Cardiac septum (tissue), 1 donor: ENCODE measurements at regions not wholly inside any gene's neighbourhood (a gene's known extent, or its start where the extent isn't known, plus 50 kb on each side); places are given as distances from the start of the nearest gene placed in this dataset.
"Not testable (repeated sequence)": the region's sequence is repeated elsewhere in the genome, so short reads cannot be mapped to it uniquely, and the experiment has no call there.

Experiments
- DNase-seq: peaks from one replicate; pipeline ENCODE4 v3.0.0-alpha.2; 2020; ENCODE audit warnings: low spot score
- intact Hi-C: fragments of 100-400 bp; cut with DNase I; formaldehyde crosslinking; loops from one replicate; pipeline ENCODE4 v1.14.0; 2022
- donor health status: DM: no; HTN: no; CAD: no.

DNA sequence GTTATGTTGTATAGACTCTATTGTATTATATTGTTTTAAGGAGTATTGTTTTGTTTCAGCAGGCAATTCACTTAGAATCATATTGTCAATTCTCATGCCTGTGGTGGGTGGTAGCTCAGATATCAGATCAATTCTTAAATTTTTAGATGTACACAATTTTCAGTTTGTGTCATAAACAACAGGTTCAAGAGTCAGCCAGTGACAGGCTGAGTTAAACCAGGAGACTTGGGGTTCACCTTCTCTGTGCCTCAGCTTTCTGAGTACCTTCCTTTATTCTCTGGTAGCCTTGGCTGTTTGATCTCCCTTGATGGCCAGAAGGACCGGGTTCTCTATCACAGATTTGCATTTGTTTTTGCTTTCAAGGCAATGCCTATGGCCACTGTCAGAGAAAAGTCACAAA, 199.9 kb upstream of the KCNMB2 start:
- DNase-seq: no peak
- intact Hi-C loops: no loop called here

DNA sequence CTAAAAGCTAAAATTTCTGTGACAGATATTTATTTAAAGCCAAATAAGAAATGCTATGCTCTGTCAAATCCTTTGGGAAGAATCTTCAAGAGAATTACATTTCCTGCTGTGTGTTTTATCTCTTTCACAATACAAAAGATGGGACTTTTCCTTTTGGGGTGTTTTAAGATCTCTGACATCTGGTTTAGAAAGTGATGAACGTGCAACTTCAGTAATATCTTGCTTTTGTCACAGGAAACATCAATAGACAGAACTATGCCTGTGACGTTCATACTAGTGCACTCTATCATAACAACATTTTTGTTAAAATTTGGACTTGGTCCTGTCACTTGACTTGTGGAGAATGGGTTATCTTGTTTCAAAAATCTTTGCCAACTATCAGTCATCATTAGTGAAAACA, 195.7 kb upstream of the KCNMB2 start:
- DNase-seq: no peak
- intact Hi-C loops: no loop called here

DNA sequence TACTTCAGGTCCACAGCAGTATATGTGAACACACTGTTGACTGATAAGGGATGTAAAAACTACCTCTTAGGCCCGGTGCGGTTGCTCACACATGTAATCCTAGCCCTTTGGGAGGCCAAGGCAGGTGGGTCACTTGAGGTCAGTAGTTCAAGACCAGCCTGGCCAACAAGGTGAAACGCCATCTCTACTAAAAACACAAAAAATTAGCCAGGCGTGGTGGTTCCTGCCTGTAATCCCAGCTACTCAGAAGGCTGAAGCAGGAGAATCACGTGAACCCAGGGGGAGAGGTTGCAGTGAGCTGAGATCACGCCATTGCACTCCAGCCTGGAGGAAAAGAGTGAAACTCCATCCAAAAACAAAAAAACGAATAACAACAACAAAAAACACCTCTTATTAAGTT, 194.6 kb upstream of the KCNMB2 start:
- intact Hi-C loops: no loop called here
- no peak for DNase-seq

DNA sequence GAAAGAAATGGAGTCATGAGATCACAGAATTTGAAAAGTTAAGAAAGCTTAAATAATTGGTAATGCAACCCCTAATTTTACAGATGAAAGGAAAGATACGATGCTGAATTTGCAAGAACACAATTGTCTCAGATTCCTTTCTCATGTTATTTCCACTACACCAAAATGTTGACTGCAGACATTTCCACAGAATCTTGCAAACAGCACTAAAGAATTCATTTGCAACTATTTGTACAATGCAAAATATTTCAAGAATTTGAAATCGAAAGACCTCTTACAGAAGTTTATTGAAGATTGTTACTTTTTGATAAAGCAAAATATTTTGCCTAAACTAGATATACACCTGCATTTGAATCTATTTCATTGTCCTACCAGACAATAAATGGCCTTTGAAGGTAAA, 194.1 kb upstream of the KCNMB2 start:
- DNase-seq: no peak
- intact Hi-C loops: no loop called here

DNA sequence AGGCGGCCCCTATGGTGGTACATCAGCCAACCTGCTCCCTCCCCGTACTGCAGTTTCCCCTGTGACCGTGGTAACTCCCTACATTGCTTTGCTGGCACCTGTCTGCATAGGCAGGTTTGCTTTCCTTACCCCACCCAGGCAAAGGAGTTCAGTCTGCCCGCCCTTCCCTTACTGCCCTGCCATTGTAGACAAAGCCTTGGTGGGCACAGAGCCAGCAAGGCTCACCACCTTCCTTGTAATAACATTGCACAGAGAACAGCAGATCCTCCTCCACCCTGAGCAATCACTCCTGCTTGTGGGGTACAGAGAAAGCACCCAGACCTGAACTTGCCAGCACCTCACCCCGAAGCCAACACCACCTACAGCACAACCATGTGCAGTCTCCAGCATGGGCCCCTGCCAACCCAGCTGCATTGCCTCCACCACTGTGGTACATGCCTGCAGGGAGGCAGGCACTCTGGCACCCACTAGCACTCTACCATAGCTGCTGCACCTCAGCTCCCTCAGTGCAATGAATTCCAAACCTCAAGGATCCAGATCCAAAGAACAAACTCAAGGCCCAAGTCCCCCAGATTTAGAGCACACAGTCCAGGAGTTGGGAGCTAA, 192.7 kb upstream of the KCNMB2 start:
- DNase-seq: no peak
- intact Hi-C loops: no loop called here

DNA sequence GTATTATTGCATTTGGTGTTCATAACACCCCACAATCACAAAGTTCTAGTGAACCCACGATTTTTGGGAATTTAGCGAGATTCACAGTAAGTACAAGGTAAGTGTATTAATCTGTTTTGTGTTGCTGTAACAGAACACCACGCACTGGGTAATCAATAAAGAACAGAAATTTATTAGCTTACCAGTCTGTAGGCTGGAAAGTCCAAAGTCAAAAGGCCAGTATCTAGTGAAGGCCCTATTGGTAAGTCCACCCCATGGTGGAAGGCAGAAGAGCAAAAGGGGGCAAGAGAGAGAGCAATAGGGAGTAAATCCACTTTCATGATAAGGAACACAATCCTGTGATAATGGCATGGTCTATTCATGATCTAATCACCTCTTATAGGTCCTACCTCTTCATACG, 190.3 kb upstream of the KCNMB2 start:
- DNase-seq: no peak
- intact Hi-C loops: no loop called here

DNA sequence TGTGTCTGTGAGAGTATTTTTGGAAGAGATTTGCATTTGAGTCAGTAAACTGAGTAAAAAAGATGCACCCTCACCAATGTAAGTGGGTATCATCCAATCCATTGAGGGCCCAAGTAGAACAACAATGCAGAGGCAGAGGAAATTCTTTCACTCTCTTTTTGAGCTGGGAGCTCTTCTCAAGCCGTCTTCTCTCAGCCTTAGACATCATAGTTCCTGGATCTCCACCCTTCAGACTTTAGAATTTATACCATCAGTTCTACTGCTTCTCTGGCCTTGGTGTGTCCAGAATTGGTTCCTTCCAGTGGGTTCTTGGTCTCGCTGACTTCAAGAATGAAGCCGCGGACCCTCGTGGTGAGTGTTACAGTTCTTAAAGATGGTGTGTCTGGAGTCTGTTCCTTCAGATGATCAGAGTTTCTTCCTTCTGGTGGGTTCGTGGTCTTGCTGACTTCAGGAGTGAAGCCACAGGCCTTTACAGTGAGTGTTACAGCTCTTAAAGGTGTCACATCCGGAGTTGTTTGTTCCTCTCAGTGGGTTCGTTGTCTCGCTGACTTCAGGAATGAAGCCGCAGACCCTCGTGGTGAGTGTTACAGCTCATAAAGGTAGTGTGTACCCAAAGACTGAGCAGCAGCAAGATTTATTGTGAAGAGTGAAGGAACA, 187.5 kb upstream of the KCNMB2 start:
- intact Hi-C loops, DNase-seq: not testable (repeated sequence)

DNA sequence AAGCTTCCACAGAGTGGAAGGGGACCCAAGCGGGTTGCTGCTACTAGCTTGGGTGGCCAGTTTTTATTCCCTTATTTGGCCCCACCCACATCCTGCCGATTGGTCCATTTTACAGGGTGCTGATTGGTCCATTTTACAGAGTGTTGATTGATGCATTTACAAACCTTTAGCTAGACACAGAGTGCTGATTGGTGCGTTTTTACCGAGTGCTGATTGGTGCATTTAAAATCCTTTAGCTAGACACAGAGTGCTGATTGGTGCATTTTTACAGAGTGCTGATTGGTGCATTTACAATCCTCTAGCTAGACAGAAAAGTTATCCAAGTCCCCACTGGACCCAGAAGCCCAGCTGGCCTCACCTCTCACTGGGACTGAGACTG, 187.0 kb upstream of the KCNMB2 start:
- DNase-seq, intact Hi-C loops: not testable (repeated sequence)

DNA sequence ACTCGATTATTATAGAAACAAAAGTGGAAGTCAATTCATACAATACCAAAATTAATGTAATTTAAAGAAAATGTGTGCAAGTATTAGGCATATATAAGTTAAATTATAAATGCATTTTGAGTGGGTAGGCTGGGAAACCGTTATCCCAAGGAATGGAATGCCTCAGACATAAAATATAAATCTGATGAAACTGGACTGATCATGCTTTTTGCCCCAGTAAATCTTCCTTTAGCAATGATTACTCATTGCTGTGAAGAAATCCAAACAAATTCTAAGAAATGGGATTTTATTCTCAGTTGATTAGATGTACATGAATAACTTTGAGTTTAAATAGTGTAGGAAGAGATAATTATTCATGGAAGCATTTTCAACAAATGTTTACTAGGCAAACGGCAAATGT, 185.5 kb upstream of the KCNMB2 start:
- intact Hi-C loops: no loop called here
- DNase-seq: no peak

DNA sequence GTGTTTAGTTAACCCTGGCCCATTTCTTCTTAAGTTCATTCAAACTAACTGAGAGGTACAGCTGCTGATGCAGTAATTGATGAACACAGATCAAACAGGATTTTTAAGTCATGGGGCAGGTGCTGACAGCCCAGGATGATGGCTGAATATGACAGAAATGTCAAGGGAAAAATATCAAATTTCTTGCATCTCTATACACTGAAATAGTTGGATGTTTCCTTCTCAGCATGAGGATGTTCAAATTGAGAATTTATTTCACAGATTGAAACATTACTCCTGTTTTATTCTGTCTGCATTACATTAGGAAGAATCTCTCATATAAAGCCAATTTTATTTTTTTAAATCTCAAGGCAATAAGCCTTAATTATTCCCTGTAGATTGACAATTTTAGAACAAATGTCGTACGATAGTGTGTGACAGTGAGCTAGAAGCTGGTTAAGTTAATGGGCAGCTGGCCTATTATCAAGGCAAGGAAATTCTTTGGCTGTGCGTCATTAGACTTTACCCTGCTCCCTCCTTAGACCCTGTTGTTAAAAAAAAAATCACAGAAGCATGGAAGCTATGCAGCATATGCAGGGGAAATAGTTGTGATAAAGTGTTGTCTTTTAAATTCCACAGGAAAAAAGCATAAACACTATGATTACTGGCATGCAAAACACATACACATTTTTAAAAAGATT, 183.8 kb upstream of the KCNMB2 start:
- intact Hi-C loops: no loop called here
- no peak for DNase-seq

DNA sequence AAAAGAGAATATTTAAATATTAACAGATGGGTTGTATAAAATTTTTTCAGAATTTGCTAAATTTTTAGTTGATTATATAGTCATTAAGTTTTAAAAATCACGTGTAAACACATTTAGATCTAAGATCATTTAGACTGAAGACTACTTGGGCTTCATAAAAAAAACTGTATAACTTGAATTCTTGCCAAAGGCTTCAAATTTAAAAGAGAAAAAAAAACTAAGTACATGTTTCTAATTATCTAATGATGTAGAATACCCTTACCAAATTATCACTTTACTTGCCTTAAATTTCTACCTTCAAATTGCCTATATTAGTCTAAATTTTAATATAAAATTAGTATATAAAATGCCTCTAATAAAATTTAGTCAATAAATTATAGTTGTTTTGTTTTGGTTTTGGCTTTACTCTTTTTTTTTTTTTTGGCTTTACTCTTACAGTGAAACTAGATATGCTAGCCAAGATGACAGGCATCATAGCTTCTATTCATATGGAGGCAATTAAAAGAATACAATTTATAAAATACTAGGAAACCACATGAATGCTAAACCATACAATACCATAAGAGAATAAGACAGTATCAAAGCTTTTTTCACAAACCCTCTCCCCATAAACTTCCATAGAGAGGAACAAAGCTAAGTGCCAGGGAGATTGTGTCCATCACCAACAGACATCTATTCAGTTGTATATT, 183.1 kb upstream of the KCNMB2 start:
- no peak for DNase-seq

DNA sequence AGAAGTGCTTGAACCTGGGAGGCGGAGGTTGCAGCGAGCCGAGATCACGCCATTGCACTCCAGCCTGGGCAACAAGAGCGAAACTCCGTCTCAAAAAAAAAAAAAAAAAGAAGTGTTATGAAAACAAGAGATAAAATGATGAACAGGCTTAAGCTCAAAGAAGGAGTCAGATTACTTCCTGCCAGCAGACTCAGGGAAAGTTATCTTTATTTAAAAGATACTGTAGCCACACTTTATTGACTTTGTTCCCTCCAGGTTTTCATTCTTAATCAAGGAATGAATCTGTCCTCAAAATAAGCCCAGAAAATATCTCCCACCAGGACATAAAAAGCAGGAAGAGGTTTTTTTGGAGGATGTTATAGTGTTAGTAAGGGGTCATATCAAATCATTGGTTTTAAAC, 176.5 kb upstream of the KCNMB2 start:
- no peak for DNase-seq
- intact Hi-C loops: no loop called here

More for the DNA sequence above, 183.1 kb upstream of the KCNMB2 start:
- intact Hi-C loops: no loop called here

DNA sequence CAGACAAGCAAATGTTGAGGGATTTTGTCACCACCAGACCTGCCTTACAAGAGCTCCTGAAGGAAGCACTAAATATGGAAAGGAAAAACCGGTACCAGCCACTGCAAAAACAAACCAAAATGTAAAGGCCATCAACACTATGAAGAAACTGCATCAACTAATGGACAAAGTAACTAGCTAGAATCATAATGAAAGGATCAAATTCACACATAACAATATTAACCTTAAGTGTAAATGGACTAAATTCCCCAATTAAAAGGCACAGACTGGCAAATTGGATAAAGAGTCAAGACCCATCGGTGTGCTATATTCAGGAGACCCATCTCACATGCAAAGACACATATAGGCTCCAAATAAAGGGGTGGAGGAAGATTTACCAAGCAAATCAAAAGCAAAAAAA, 173.2 kb upstream of the KCNMB2 start:
- intact Hi-C loops, DNase-seq: not testable (repeated sequence)

DNA sequence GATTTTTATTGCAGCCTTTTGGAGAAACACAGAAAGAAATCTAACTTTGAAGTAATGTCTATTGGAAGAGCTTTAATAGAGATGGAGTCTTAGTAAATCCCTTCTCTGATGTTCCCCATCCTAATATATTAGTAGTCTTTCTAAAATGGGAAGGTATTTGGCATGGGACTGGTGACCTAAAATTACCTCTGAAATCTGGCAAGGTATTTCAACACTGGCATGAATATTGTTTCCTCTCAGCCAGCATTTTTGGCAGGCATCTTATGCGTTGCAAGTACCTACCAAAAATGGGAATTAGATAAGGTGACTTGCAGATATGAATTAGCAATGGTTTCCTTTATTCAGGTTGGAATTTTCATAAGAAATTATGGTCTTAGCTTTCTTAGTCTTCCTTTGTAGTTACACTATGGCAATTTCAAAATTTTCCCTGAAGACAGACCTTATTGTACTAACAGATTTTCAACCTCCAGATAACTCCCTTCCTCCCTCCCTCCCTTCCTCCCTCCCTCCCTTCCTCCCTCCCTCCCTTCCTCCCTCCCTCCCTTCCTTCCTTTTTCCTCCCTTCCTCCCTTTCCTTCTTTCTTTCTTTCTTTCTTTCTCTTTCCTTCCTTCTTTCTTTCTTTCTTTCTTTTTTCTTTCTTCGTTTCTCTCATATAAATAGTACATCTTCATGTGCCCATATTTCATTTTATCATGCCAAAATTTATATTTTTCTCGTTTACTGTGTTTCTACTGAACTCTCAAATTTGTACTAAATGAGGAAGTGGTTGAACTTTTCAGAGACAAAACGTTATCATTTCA, 168.2 kb upstream of the KCNMB2 start:
- no peak for DNase-seq
- intact Hi-C loops: loop anchor here (5.0 kb wide), 1 partner anchor 46 kb away; no protein-coding TSS in a partner anchor

DNA sequence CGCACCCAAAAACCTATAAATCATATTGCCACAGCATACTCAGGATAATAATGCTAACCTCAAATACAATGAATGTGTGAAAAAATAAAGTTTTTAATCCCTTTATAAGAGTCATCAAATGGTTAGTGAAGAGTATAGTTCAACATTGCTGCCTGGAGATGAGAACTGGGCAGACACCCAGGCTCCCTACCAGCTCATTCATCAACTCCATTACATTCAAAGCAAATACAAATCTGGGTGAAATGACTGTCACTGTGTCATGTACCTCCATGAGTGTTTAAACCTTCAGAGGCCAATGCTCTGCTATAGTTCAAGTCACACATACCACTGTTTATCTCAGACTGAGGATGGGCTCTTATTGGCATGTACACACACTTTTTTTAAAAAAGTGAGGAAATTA, 167.2 kb upstream of the KCNMB2 start:
- intact Hi-C loops: loop anchor here (5.0 kb wide), 1 partner anchor 47 kb away; no protein-coding TSS in a partner anchor
- no peak for DNase-seq

DNA sequence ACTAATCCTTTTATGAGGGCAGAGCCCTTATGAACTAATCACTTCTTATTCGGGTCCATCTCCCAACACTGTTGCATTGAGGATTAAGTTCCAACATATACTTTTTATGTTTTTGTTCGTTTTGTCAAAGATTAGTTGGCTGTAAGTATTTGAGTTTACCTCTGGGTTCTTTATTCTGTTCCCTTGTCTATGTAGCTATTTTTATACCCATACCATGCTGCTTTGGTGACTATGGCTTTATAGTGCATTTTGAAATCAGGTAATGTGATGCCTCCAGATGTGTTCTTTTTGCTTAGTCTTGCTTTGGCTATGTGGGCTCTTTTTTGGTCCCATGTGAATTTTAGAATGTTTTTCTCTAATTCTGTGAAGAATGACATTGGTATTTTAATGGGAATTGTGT, 166.4 kb upstream of the KCNMB2 start:
- no peak for DNase-seq
- intact Hi-C loops: loop anchor here (5.0 kb wide), 1 partner anchor 48 kb away; no protein-coding TSS in a partner anchor

DNA sequence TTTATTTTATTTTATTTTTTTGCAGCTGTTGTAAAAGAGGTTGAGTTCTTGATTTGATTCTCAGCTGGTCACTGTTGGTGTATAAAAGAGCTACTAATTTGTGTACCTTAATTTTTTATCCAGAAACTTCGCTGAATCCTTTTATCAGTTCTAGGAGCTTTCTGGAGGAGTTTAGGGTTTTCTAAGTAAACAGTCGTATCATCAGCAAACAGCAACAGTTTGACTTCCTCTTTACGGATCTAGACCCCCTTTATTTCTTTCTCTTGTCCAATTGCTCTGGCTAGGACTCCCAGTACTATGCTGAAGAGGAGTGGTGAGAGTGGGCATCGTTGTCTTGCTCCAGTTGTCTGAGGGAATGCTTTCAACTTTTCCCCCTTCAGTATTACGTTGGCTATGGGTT, 165.8 kb upstream of the KCNMB2 start:
- intact Hi-C loops: no loop called here

DNA sequence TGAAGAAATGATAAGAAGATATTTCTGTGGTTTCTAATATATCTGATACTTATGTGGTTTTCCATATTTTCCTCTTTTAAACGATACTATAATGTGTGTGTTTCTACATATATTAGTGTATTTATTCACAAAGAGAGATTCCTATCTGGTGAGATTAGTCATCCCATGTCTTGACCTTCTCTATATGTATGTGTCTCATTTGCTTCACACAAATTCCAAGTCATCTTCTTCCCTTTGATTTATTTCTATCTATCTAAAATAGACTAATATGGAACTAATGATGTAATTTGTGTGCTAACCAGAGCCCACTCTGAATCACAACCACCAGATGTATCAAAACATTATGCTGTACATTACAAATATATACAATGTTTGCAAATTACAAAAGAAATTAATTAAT, 154.7 kb upstream of the KCNMB2 start:
- no peak for DNase-seq
- intact Hi-C loops: loop anchor here (5.0 to 10.0 kb wide), 7 partner anchors 54 to 1867 kb away; partner anchors contain the start of gene TBL1XR1

More for the DNA sequence above, 165.8 kb upstream of the KCNMB2 start:
- DNase-seq: no peak

DNA sequence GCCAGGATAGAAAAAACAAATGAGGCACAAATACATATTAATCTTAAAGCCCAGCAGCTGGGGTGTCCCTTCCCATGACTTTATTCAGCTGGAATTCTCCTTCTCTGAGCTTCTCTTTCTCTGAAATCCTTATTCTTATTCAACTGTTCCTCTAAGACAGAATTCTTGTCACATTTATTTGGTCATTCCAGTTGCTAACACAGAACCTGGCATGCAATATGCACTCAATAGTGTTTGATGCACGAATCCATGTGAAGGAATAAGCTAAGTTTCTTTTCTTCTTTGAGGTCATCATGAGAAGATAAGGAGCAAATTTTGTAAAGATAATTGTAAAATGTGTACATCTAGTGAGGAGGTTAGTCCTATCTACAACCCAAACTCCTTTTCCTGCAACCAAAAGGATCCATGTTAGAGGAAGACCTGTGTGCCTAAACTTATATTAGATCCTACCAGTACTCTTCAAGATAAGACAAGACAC, 154.2 kb upstream of the KCNMB2 start:
- intact Hi-C loops: loop anchor here (5.0 to 10.0 kb wide), 7 partner anchors 55 to 1867 kb away; partner anchors contain the start of gene TBL1XR1
- no peak for DNase-seq
